GM12873 (cell line): ENCODE measurements at regions not wholly inside any gene's neighbourhood (a gene's known extent, or its start where the extent isn't known, plus 50 kb on each side); places are given as distances from the start of the nearest gene placed in this dataset.

ENCODE experiments used
- TF ChIP-seq, protein P1 (sequence below): IDR thresholded peaks from 2 replicates; pipeline ENCODE4 v1.5.1; 2012; ENCODE audit warnings: low read depth, mild to moderate bottlenecking, moderate library complexity, low read length, control low read depth; ENCODE audit not compliant: insufficient read depth; ENCODE audit errors: missing control alignments

DNA sequence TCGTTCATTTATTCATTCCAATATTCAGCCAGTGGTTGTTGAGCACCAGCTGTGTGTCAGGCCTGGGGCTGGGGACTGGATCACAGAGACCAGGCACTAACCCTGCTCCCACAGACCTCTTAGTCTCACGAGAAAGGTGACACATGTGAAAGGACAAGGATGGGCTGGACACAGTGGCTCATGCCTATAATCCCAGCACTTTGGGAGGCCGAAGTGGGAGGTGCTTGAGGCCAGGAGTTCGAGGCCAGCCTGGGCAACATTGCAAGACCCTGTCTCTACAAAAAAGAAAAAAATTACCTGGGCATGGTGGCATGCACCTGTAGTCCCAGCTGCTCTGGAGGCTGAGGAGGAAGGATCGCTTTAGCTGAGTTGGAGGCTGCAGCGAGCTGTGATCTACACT lies 105.9 kb upstream of the SDK1 start:
- TF ChIP-seq, protein P1, sequence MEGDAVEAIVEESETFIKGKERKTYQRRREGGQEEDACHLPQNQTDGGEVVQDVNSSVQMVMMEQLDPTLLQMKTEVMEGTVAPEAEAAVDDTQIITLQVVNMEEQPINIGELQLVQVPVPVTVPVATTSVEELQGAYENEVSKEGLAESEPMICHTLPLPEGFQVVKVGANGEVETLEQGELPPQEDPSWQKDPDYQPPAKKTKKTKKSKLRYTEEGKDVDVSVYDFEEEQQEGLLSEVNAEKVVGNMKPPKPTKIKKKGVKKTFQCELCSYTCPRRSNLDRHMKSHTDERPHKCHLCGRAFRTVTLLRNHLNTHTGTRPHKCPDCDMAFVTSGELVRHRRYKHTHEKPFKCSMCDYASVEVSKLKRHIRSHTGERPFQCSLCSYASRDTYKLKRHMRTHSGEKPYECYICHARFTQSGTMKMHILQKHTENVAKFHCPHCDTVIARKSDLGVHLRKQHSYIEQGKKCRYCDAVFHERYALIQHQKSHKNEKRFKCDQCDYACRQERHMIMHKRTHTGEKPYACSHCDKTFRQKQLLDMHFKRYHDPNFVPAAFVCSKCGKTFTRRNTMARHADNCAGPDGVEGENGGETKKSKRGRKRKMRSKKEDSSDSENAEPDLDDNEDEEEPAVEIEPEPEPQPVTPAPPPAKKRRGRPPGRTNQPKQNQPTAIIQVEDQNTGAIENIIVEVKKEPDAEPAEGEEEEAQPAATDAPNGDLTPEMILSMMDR: no peak

DNA sequence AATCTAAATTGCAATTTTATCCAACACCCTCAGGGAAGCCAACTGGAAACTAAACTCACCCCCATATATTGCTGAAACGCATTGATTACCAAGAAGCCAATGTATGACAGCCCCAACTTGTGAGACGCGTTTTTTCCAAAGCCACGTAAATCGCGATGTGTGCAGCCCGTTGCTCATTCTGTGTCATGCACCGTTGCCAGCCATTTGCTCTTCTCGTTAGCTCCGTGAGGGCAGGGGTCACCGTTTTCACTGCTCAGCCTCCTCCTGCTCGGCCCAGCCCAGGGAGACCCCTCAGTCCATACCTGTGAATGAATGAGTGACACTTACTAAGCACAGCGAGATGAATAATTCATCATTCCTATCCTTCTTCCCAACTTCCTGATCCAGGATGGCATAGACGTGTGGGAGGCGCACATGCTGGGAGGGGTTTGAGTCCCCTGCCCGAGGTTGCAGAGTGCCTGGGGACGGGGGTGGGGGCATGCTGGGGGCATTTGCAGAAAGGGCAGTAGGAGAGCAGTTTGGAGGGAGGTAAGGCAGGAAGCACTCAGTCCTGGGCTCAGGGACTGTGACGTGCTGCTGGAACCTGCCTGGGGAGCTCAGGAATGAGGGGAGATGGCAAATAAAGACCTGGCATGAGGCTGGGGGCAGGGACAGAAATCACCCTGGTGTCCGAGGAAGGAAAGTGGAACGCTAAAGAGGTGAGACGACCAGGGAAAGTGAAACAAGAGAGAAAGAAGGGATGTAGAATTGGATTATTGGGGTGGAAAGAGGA lies 104.2 kb upstream of the SDK1 start:
- TF ChIP-seq, protein P1: no peak

DNA sequence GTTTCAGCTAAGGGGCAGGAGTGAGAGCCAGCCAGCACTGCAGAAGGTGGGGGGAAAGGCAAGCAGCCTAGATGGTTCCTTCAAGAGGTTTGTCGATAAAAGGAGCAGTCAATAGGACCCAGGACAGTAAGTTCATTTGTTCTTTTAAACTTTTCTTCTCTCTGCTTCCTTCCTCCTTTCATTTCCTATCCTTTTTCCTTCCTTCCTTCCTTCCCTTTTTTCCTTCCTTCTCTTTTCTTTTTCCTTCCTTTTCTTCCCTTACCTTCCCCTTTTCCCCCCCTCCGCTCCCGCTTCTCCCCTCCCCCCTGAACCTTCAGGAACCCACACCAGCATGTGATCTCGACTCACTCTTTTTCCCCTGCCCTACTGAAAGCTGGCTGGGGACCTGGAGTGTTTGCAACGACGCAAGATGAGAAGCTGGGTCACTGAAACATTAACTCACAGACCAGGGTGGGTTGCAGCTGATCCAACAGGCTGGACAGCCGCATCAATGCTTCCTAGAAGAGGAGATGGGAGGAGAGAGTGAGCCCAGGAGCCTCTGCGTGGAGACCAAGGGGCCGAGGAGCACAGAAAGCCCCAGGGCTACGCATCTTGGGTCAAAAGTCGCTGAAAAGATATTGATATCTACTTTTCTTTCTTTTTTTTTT lies 103.4 kb upstream of the SDK1 start:
- TF ChIP-seq, protein P1: no peak

DNA sequence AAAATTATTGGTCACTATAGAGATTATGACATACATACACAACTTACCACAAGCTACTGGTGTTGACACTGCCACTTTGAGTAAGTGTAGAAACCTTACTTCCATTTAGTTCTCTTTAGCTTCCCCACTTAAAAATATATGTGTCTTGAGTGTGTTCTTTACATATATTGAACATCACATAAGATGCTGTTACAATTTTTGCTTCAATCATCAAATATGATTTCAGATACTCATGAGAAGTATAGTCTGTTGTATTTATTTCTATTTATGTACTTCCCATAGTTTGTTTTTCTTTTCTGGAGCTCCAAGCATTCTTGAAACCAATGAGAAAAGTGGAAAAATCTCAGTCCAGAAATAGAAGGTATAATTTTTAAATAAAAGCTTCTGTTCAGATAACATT lies 102.7 kb upstream of the SDK1 start:
- TF ChIP-seq, protein P1: no peak

DNA sequence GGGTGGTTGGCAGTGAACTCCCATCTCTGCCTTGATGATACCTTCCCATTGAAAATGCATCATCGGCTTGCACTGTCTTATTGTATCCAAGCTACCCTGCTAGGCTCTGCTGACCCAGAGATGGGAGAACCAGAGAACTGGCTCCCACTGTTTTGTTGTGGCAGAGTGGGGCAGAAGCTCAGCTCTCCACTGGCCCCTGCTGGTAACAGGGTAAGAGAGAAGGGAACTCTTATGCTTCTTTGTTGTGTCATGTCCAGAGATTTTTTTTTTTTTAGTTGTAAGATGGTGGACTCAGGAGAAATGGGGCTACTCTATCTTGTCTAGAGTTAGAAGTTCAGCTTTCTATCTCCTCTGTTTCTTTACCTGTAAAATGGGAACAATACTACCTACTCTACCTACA lies 100.5 kb upstream of the SDK1 start:
- TF ChIP-seq, protein P1: peak; percentile 64

DNA sequence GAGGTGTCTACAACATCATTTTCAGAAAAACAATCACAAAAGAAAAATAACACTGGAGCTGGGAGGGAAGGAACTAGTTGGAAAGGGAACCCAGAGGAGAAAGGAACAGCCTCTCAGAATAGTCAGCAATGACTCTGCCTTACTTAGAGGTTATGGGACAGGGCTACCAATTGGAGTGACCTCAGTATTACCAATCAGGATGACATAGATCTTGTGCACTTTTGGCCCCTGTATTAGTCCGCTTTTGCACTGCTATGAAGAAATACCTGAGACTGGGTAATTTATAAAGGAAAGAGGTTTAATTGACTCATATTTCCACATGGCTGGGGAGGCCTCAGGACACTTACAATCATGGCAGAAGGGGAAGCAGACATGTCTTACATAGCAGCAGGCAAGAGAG lies 99.7 kb upstream of the SDK1 start:
- TF ChIP-seq, protein P1: no peak

DNA sequence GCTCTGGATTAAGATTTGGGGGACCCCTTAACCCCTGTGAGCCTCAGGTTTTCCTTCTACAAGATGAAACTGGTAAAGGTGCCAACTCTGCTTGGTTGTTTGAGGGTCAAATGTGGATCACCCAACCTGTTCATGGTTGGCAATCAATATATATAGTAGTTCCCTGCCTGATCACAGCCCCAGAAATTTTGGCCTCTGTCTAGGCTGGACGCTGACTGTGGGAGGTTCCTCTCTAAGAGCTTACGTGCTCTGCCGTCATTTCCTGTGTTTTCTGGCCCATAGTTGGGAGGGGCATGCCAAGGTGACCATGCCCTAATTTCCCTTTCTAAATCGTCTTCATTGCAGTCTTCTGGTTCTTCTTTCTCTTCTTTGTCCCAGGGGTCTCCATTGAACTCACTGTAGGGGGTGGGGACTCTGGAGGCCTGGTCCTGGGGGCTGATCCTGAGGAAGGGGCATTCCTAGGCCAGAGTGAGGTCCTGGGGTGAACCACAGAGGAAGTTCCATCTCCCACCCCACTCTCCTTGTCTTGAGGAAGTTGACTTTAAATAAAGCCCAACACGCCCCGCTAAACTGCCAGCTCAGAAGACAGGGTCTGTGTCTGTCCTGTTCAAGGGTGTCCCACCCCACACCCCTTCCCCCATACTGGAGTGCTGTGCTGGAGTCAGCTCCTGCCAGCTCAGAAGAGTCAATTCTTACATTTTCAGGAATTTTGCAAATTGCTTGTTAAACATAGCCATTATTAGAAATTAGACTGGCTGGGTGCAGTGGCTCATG lies 98.9 kb upstream of the SDK1 start:
- TF ChIP-seq, protein P1: no peak
